ENCODE measurements at regions not wholly inside any gene's neighbourhood (a gene's known extent, or its start where the extent isn't known, plus 50 kb on each side); places are given as distances from the start of the nearest gene placed in this dataset.

GRCh38 chr10:35794703-35795102 lies 152.6 kb upstream of the FZD8 start:
- no peak for TF ChIP-seq CTCF (conservative IDR thresholded peaks at IDR 0.05)
- TF ChIP-seq EZH2 (IDR thresholded peaks at IDR 0.05; ENCODE audit: low read depth) = no peak
